Stimulated activated CD4-positive, alpha-beta T cell treated with anti-CD3 and anti-CD28 coated beads, Interleukin-4, amount 100 ng/mL, for 4 hours (primary cell): ENCODE measurements at regions not wholly inside any gene's neighbourhood (a gene's known extent, or its start where the extent isn't known, plus 50 kb on each side); places are given as distances from the start of the nearest gene placed in this dataset.
"Not testable (repeated sequence)": the region's sequence is repeated elsewhere in the genome, so short reads cannot be mapped to it uniquely, and the experiment has no call there.

ENCODE experiments used
- DNase-seq, 2 experiments: peaks; one replicate each; pipeline ENCODE4 v3.0.0-alpha.2; 2020

- no peak for DNase-seq
Observed at GRCh38 chr10:36023939-36024338, 381.8 kb upstream of the FZD8 start.

GRCh38 chr10:36021096-36021495, 379.0 kb upstream of the FZD8 start:
- no peak for DNase-seq

DNA sequence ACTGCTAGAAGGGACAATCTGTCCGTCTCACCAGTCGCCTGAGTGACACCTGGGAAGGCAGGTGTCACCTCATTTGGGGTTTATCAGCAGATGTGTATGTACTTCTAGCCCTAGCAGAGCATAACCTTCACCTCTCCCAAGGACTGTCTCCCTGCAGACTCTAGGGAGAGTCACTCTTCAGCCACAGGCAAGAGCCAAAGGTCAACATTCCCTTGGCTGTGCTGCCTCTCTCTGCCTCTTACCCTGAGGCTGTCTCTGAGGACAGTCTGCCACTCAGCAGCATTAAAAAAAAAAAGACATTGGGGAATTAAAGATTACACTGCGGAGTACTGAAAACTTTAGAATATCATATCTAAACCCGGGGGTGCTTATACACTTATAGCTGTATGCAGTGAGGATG, 377.7 kb upstream of the FZD8 start:
- DNase-seq: no peak

GRCh38 chr10:36018996-36019395, 376.9 kb upstream of the FZD8 start:
- no peak for DNase-seq

GRCh38 chr10:36017137-36017536, 375.0 kb upstream of the FZD8 start:
- DNase-seq: no peak

GRCh38 chr10:36007369-36007768, 365.3 kb upstream of the FZD8 start:
- DNase-seq: no peak

DNA sequence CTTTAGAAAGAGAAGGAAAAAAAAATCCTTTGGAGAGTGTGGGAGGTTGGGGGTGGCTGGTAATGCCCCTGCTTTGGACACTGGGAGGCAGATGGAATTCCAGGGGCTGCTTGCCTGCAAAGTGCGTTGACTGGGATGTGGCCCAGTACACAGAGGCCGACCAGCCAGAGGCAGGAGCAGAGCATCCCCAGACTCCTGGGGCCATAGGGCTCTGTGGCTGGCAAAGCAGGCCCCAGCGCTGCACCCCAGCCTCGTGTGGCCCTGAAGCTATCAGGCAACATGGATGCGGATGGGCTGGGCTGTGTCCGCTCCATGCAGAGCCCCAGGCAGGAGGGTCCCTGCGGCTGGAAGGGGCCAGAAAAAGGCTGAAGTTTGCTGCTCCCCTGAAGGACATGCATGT, 361.6 kb upstream of the FZD8 start:
- no peak for DNase-seq

GRCh38 chr10:36003031-36003600, 361.0 kb upstream of the FZD8 start:
- DNase-seq: no peak

DNA sequence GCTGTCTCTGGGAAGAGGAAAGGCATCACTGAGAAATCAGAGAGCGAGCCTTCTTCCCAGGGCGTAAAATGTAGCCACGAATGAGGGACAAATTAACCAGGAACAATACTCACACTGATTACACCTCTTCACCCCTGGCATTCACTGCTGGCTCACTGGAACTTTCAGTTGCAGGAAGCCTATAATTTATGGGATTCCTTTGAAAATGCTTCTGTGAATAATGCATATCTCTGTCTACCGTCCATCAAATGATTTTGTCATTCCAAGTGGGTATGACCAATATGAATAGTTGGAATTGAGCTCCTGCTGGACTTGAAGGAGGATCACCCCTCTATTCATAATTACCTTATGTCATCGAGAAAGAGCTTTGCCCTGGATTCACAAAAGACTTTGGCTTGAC, 360.3 kb upstream of the FZD8 start:
- DNase-seq: no peak

- not testable (repeated sequence) for DNase-seq
Observed at GRCh38 chr10:36000754-36001153, 358.7 kb upstream of the FZD8 start.

- no peak for DNase-seq
Observed at GRCh38 chr10:35998026-35998425, 355.9 kb upstream of the FZD8 start.

- no peak for DNase-seq
Observed at GRCh38 chr10:35995485-35995884, 353.4 kb upstream of the FZD8 start.

DNA sequence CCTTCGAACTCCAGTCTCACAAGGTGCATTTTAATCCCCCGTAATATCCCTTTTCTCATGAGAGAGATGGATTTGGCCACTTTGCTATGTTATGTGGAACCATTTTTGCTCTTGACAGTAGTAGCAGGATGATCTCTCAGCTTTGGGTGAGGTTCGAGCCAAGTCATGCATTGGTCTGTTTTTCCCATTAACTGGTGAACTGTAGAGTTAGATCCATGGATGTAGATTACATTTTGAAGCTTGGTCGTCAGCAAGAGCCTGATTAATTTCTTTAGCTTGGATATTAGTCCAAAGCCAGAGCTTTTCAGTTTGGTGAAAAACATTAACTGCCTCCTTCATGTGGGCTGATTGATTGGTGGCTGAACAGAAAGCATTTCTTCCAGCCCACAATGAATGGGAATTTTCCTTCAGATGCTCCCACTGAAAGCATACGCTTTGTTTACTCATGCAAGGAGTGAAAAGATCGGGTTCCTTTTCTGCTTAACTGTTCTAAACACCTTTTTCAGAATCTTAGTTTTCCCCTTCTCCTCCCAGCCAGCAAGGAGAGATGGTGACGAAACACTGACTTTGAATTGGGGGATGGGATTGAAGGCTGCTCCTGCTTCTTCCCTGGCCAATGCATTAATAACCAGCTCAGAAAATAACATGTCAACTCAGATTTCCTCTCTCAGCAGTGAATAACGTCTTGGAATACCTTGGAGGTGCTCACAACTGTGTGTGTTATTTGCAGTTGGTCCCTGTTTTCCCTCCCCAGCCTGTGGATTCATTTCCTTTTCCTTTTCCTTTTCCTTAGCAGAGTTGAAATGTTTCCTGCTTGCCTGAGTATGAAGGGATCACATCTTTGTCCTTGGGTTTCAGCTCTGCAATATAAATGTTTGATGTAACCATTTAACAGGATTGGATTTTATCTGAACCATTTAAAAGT, 351.8 kb upstream of the FZD8 start:
- no peak for DNase-seq

DNA sequence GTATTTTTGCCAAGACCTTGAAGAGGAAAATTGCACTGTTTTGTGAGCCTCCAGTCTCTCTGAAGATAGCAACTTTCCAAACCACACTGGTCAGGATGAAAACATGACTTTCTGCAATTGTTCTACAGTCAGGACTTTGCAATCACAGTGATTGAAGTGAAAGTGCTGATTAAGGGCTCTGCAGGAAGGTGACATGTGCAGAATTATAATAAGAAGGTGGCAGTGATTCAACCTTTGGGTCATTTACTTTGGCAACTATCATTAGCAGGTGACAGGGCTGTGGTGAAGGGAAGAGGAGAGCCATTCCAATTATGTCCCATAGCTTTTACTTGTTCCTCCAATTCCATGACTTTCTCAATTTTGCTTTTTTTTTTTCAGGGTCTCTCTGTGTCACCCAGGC, 350.0 kb upstream of the FZD8 start:
- no peak for DNase-seq

DNA sequence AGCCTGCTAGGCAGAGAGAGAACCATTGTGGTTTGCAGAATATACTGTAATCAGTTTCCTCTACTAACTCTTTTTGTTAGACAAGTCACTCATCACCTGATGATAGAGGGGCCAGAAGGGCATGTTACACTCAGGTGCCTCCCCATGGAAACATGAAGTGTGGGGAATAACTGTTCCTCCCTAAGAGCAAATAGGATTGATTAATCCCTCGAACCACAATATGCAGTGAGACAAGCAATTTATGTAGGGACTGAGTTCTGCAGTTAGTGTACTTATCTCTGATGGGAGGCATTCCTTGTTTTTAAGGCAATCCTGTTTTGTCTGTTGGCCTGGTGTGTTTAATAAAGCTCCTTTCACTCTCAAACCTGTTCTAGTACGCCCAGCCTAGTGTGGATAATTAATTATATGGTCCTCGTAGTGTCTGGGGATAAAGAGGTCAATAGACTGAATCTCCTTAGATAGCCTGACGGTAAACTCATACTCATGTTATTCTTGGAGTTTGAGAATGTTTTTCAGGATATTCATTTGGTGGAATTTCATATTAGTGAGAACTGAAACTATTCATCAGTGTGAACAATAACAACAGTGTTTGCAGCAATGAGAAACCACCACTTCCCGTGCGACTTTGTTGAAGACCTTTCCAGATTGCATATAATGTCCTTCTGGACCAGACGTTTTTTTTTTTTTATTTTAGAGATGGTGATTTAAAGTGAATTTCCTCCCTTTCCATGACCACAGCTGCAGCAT, 344.8 kb upstream of the FZD8 start:
- DNase-seq: no peak

DNA sequence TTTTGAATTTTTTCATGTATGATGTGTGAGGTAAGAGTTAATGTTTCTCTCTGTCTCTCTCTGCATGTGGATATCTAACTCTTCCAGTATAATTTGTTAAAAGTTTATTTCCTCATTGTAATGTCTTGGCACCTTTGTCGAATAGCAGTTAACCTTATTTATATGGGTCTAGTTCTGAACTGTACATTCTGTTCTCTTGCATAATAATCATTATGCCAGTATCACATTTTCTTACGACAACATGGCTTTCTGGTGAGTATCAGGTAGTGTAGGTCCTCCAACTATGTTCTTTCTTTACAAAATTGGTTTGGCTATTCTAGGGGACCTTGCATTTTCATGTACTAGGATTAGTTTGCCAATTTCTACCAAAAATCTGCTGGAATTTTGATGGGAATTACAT, 337.0 kb upstream of the FZD8 start:
- DNase-seq: no peak

GRCh38 chr10:35973912-35974591, 332.0 kb upstream of the FZD8 start:
- DNase-seq: not testable (repeated sequence)

- no peak for DNase-seq
Observed at GRCh38 chr10:35972275-35972674, 330.2 kb upstream of the FZD8 start.

DNA sequence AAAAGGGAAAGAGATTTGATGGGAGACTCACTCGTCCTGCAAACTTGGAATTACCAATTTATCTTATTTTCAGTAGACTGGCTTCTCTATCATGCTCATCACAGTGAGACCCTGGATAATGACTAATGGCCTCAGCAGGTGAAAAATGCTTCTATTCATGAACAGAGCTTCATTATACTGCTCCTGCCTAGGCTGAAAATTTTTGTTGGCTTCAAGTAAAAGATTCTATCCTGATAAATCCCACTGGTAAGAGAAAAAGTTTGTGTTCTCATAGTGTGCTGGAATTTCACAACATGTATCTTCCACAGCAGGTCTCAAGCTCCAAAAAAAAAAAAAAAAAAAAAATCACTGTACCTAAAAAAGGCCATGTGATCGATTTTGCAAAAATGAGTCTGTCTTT, 329.3 kb upstream of the FZD8 start:
- no peak for DNase-seq

- DNase-seq: no peak
Observed at GRCh38 chr10:35963685-35964084, 321.6 kb upstream of the FZD8 start.

DNA sequence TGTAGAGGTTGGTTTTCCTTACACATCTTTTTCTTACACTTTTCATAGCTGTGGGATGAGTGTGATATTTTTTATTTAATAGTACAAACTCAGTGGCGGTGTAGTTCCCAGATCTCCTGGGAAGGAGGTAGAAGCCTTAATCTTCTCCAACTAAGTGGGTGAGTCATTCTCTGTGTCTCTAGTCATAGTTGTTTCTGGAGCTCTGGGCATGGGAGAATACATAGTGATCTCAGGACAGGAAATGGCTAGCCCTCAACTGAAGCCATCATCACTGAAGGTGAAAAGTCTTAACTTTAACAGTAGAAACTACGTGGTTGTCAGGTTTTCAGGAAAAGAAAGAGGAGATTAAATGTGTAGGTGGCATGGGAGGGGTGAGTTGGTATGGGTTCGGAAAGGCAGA, 319.4 kb upstream of the FZD8 start:
- DNase-seq: no peak

DNA sequence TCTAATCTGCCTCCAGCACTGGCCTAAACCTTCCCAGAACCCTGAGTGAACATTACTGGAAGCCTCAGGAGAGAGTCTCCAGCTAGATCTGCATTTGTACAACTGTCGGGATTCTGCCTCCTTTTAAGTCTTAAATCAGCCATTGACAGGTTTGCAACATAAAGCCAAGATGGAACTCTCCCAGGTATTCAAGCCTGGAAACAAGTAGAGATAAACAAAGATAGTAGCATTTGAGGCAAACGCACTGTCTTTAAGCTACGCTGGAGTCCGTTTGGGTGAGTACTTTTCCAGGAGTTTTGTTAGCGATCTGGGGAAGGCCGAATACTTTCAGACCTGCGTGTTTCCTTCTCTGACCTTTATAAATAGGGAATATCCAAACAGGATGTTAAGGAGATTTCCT, 317.2 kb upstream of the FZD8 start:
- DNase-seq: no peak

DNA sequence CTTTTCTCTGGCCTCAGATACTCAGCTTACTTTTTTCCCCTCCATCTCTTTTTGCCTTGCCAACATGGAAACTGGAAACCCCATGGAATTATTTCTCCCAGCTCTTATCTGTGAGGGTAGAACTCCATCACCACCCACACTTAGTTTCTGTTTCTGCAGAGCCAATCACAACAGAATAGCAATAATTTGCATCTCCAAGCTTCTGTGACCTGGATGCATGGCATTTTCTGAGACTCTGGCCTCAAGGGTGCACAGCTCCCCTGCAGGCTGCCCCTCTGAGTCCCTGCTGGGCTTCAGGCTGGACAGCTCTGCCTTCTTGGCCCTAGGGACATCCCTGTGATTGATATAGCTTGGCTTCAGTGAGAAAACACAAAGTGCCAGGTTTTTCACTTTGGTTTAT, 316.5 kb upstream of the FZD8 start:
- DNase-seq: not testable (repeated sequence)
